Neural cell (in vitro differentiated cells): ENCODE measurements at regions not wholly inside any gene's neighbourhood (a gene's known extent, or its start where the extent isn't known, plus 50 kb on each side); places are given as distances from the start of the nearest gene placed in this dataset.

Source experiments
- H2AFZ ChIP-seq: fragments of 200-600, 300-800 bp; sonication (generic), shearing (Covaris generic); 2 replicates; pipeline ENCODE4 v1.6.0; 2014; ENCODE audit warnings: low read depth, mild to moderate bottlenecking, antibody characterized with exemption, low read length, moderate library complexity
- H3F3A ChIP-seq: fragments of 200-600 bp; shearing (Covaris generic); 2 replicates; pipeline ENCODE4 v1.6.1; 2016; ENCODE audit warnings: mild to moderate bottlenecking, moderate library complexity, mixed read lengths, antibody characterized with exemption, low read length; ENCODE audit not compliant: insufficient read depth, poor library complexity, severe bottlenecking
- H3K27ac ChIP-seq: fragments of 200-600, 300-800 bp; sonication (generic), shearing (Covaris generic); 2 replicates; pipeline ENCODE4 v1.5.1; 2014; ENCODE audit warnings: mild to moderate bottlenecking, low read length, moderate library complexity
- H3K27me3 ChIP-seq: fragments of 300-800, 200-600 bp; sonication (generic), shearing (Covaris generic); 2 replicates; pipeline ENCODE4 v1.6.0; 2014; ENCODE audit warnings: mild to moderate bottlenecking, low read depth, low read length, moderate library complexity; ENCODE audit not compliant: insufficient read depth
- H3K36me3 ChIP-seq: fragments of 300-800, 200-600 bp; sonication (generic), shearing (Covaris generic); 2 replicates; pipeline ENCODE4 v1.5.1; 2014; ENCODE audit warnings: mild to moderate bottlenecking, antibody characterized with exemption, low read length, moderate library complexity; ENCODE audit not compliant: insufficient read depth
- H3K4me2 ChIP-seq: fragments of 300-800, 200-600 bp; sonication (generic), shearing (Covaris generic); 2 replicates; pipeline ENCODE4 v1.6.0; 2014; ENCODE audit warnings: mild to moderate bottlenecking, low read length
- H3K4me3 ChIP-seq: fragments of 300-800, 200-600 bp; sonication (generic), shearing (Covaris generic); 2 replicates; pipeline ENCODE4 v1.5.1; 2014; ENCODE audit warnings: mild to moderate bottlenecking, low read length, moderate library complexity
- H3K79me2 ChIP-seq: fragments of 200-600 bp; shearing (Covaris generic); replicated peaks from 2 replicates; pipeline ENCODE4 v1.6.0; 2014; ENCODE audit warnings: mild to moderate bottlenecking, low read length, moderate library complexity; ENCODE audit not compliant: insufficient read depth
- H3K9ac ChIP-seq: fragments of 300-800, 200-600 bp; sonication (generic), shearing (Covaris generic); 2 replicates; pipeline ENCODE4 v1.6.1; 2016; ENCODE audit warnings: mild to moderate bottlenecking, low read length, mixed read lengths
- H3K9me2 ChIP-seq: fragments of 200-600 bp; shearing (Covaris generic); 2 replicates; pipeline ENCODE4 v1.6.1; 2016; ENCODE audit warnings: mild to moderate bottlenecking, low read length, mixed read lengths; ENCODE audit not compliant: insufficient read depth
- H3K9me3 ChIP-seq: fragments of 200-600, 300-800 bp; sonication (generic), shearing (Covaris generic); 2 replicates; pipeline ENCODE4 v1.6.1; 2016; ENCODE audit warnings: mild to moderate bottlenecking, mixed run types, low read length, moderate library complexity, mixed read lengths
- H4K20me1 ChIP-seq: fragments of 200-600 bp; shearing (Covaris generic); 2 replicates; pipeline ENCODE4 v1.6.1; 2016; ENCODE audit warnings: mild to moderate bottlenecking, mixed run types; ENCODE audit not compliant: insufficient read depth
- EP300 ChIP-seq: fragments of 450-650 bp; conservative IDR thresholded peaks from 2 replicates; pipeline ENCODE4 v1.6.1; 2014; ENCODE audit warnings: antibody characterized with exemption, mild to moderate bottlenecking, moderate library complexity; ENCODE audit not compliant: poor library complexity, severe bottlenecking
- EZH2 ChIP-seq: fragments of 200-600, 300-800 bp; shearing (Covaris generic), sonication (generic); IDR thresholded peaks from 2 replicates; pipeline ENCODE4 v1.6.1; 2014; ENCODE audit warnings: antibody characterized with exemption, low read length, borderline replicate concordance, mild to moderate bottlenecking; ENCODE audit not compliant: insufficient read depth, poor library complexity, severe bottlenecking
- MXI1 ChIP-seq: fragments of 450-650 bp; conservative IDR thresholded peaks from 2 replicates; pipeline ENCODE4 v1.6.1; 2014; ENCODE audit warnings: antibody characterized with exemption, mild to moderate bottlenecking; ENCODE audit not compliant: poor library complexity, severe bottlenecking
- POLR2AphosphoS5 ChIP-seq: IDR thresholded peaks from 2 replicates; pipeline ENCODE4 v1.6.1; 2012
- RAD21 ChIP-seq: fragments of 450-650 bp; conservative IDR thresholded peaks from 2 replicates; pipeline ENCODE4 v1.6.1; 2014; ENCODE audit warnings: antibody characterized with exemption, mild to moderate bottlenecking, moderate library complexity
- SMC3 ChIP-seq: fragments of 450-650 bp; conservative IDR thresholded peaks from 2 replicates; pipeline ENCODE4 v1.6.1; 2014; ENCODE audit warnings: antibody characterized with exemption, mild to moderate bottlenecking, moderate library complexity; ENCODE audit not compliant: poor library complexity
- TAF1 ChIP-seq: IDR thresholded peaks from 2 replicates; pipeline ENCODE4 v1.6.1; 2012; ENCODE audit warnings: low read depth
- TF ChIP-seq, protein P1 (sequence below): IDR thresholded peaks from 2 replicates; pipeline ENCODE4 v1.6.1; 2012; ENCODE audit warnings: borderline replicate concordance
- TF ChIP-seq, protein P2 (sequence below): fragments of 450-650 bp; IDR thresholded peaks from 2 replicates; pipeline ENCODE4 v1.5.1; 2014; ENCODE audit warnings: antibody characterized with exemption, mild to moderate bottlenecking, moderate library complexity; ENCODE audit not compliant: poor library complexity, severe bottlenecking

DNA sequence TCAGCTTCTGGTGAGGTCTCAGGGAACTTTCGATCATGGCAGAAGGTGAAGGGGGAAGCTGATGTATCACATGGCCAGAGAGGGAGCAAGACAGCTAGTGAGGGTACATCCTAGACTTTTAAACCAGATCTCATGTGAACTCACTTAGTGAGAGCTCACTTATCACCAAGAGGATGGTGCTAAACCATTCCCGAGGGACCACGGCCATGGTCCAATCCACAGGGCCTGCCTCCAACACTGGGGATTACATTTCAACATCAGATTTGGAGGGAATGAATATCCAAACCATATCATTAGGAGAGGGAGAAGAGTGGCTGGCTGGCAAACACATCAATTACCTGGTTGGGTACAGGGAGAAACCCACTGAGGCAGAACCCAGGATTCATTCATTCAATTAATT, 75.7 kb upstream of the HAAO start:
- Histone ChIP-seq H3K9me2 (no peaks in the 10 kb centered on the region), H3K36me3 (no peaks in the 10 kb centered on the region), H4K20me1 (no peaks in the 10 kb centered on the region), H3K27ac (no peak overlapping the region), H3K27me3 (no peaks in the 10 kb centered on the region), H3K9me3 (no peaks in the 10 kb centered on the region), H3K9ac (no peak overlapping the region), H3K79me2 (no peaks in the 10 kb centered on the region), H3K4me3 (no peak overlapping the region), H3K4me2 (no peak overlapping the region), H3F3A (no peaks in the 10 kb centered on the region), H2AFZ (no peak overlapping the region)
- TF ChIP-seq EZH2 (no peak), POLR2AphosphoS5 (no peak), TAF1 (no peak), EP300 (no peak), RAD21 (no peak), MXI1 (no peak), SMC3 (no peak)
- TF ChIP-seq, protein P1, sequence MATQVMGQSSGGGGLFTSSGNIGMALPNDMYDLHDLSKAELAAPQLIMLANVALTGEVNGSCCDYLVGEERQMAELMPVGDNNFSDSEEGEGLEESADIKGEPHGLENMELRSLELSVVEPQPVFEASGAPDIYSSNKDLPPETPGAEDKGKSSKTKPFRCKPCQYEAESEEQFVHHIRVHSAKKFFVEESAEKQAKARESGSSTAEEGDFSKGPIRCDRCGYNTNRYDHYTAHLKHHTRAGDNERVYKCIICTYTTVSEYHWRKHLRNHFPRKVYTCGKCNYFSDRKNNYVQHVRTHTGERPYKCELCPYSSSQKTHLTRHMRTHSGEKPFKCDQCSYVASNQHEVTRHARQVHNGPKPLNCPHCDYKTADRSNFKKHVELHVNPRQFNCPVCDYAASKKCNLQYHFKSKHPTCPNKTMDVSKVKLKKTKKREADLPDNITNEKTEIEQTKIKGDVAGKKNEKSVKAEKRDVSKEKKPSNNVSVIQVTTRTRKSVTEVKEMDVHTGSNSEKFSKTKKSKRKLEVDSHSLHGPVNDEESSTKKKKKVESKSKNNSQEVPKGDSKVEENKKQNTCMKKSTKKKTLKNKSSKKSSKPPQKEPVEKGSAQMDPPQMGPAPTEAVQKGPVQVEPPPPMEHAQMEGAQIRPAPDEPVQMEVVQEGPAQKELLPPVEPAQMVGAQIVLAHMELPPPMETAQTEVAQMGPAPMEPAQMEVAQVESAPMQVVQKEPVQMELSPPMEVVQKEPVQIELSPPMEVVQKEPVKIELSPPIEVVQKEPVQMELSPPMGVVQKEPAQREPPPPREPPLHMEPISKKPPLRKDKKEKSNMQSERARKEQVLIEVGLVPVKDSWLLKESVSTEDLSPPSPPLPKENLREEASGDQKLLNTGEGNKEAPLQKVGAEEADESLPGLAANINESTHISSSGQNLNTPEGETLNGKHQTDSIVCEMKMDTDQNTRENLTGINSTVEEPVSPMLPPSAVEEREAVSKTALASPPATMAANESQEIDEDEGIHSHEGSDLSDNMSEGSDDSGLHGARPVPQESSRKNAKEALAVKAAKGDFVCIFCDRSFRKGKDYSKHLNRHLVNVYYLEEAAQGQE: no peak
- TF ChIP-seq, protein P2, sequence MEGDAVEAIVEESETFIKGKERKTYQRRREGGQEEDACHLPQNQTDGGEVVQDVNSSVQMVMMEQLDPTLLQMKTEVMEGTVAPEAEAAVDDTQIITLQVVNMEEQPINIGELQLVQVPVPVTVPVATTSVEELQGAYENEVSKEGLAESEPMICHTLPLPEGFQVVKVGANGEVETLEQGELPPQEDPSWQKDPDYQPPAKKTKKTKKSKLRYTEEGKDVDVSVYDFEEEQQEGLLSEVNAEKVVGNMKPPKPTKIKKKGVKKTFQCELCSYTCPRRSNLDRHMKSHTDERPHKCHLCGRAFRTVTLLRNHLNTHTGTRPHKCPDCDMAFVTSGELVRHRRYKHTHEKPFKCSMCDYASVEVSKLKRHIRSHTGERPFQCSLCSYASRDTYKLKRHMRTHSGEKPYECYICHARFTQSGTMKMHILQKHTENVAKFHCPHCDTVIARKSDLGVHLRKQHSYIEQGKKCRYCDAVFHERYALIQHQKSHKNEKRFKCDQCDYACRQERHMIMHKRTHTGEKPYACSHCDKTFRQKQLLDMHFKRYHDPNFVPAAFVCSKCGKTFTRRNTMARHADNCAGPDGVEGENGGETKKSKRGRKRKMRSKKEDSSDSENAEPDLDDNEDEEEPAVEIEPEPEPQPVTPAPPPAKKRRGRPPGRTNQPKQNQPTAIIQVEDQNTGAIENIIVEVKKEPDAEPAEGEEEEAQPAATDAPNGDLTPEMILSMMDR: no peak

GRCh38 chr2:42867093-42868065, 75.0 kb upstream of the HAAO start:
- no peaks in the 10 kb centered on the region for H3K9me3 ChIP-seq
- H3K36me3 ChIP-seq: no peaks in the 10 kb centered on the region
- H4K20me1 ChIP-seq: no peaks in the 10 kb centered on the region
- H3K79me2 ChIP-seq: no peaks in the 10 kb centered on the region
- no peaks in the 10 kb centered on the region for H3K27me3 ChIP-seq
- no peak overlapping the region for H3K27ac ChIP-seq
- no peaks in the 10 kb centered on the region for H3F3A ChIP-seq
- H3K4me3 ChIP-seq: no peak overlapping the region
- H3K9me2 ChIP-seq: no peaks in the 10 kb centered on the region
- H3K9ac ChIP-seq: no peak overlapping the region
- no peak overlapping the region for H3K4me2 ChIP-seq
- TF ChIP-seq SMC3: no peak
- TF ChIP-seq MXI1: no peak
- TF ChIP-seq, protein P1: no peak
- TF ChIP-seq EZH2: no peak
- TF ChIP-seq RAD21: no peak
- TF ChIP-seq TAF1: no peak
- no peak for TF ChIP-seq POLR2AphosphoS5
- TF ChIP-seq EP300: no peak
- TF ChIP-seq, protein P2: no peak
- H2AFZ ChIP-seq: no peak overlapping the region
